Epithelial cell of esophagus (primary cell): ENCODE measurements at regions not wholly inside any gene's neighbourhood (a gene's known extent, or its start where the extent isn't known, plus 50 kb on each side); places are given as distances from the start of the nearest gene placed in this dataset.

Experiments used
- DNase-seq: peaks from one replicate; pipeline ENCODE4 v3.0.0; 2010; ENCODE audit warnings: low read depth
- H3K4me3 ChIP-seq: 2 replicates; pipeline ENCODE4 v1.5.1; 2011; ENCODE audit warnings: mild to moderate bottlenecking, low read length, control low read depth
- CTCF ChIP-seq: IDR thresholded peaks from 2 replicates; pipeline ENCODE4 v1.5.1; 2011; ENCODE audit warnings: low read depth, mild to moderate bottlenecking, low read length, control low read depth, inconsistent platforms; ENCODE audit not compliant: insufficient read depth; ENCODE audit errors: missing control alignments

GRCh38 chr6:103000688-103001087 is 1607.2 kb downstream of the GRIK2 start:
- H3K4me3 ChIP-seq = no peak overlapping the region
- no peak for DNase-seq
- TF ChIP-seq CTCF = no peak

- TF ChIP-seq CTCF = no peak
- DNase-seq = peak; percentile 51
- no peak overlapping the region for H3K4me3 ChIP-seq
These were observed 1602.0 kb downstream of the GRIK2 start for GRCh38 chr6:102995491-102995890.

GRCh38 chr6:102994866-102995265 is 1601.4 kb downstream of the GRIK2 start:
- TF ChIP-seq CTCF = no peak

GRCh38 chr6:102986086-102986485 is 1592.6 kb downstream of the GRIK2 start:
- DNase-seq = no peak
- H3K4me3 ChIP-seq = no peak overlapping the region
- no peak for TF ChIP-seq CTCF

More at GRCh38 chr6:102994866-102995265, 1601.4 kb downstream of the GRIK2 start:
- H3K4me3 ChIP-seq = no peak overlapping the region
- DNase-seq = peak; percentile 19

GRCh38 chr6:102984357-102984756 is 1590.8 kb downstream of the GRIK2 start:
- no peak for TF ChIP-seq CTCF
- no peak for DNase-seq
- H3K4me3 ChIP-seq = no peak overlapping the region

GRCh38 chr6:102981490-102982015 is 1588.0 kb downstream of the GRIK2 start:
- no peak for DNase-seq
- H3K4me3 ChIP-seq = no peak overlapping the region
- TF ChIP-seq CTCF = no peak

- H3K4me3 ChIP-seq = no peak overlapping the region
- no peak for DNase-seq
- TF ChIP-seq CTCF = no peak
These were observed 1587.4 kb downstream of the GRIK2 start for GRCh38 chr6:102980951-102981350.
